ENCODE measurements at regions not wholly inside any gene's neighbourhood (a gene's known extent, or its start where the extent isn't known, plus 50 kb on each side); places are given as distances from the start of the nearest gene placed in this dataset.

- no peak for DNase-seq (ENCODE audit: low read depth, low spot score)
These were observed 139.1 kb upstream of the POU3F2 start for GRCh38 chr6:98695091-98695801.

DNA sequence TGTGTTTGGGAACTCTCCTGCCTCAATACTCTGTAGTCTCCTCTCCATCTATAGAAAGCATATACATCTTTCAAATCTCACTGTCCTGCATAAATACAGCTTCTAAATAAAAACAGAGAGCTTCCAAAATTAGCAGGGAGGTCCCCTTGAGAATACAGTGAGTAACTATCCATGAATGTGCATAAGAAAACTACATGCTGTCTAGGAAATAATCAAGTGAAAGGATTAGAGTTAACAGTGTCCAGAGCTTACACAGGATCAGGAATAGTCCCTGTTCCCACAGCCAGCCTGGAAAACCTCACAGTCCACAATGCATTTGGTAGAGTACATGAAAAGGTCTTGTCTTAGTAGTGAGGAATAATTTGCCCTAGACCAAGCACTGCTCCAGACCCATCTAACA is 123.0 kb upstream of the POU3F2 start:
- DNase-seq (ENCODE audit: low read depth, low spot score): no peak

DNA sequence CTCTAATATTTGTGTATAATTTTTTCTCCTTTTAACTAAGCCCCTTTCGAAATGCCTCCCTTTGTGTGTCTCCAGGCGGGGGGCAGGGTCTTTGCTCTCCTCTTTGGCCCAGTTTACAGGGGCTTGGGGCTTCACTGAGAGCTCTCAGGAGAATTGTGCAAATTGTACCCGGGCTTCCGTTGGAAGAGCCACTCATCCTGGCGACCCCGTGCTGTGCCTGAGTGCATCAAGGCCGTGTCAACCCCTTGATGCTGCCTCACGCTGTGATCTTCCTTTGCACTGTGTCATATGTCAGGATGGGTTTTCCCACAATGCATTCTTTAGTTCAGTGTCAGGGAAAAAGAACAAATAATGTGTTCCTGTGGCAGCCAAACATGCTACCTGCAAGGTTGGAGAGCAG is 118.0 kb upstream of the POU3F2 start:
- no peak for DNase-seq (ENCODE audit: low read depth, low spot score)

DNA sequence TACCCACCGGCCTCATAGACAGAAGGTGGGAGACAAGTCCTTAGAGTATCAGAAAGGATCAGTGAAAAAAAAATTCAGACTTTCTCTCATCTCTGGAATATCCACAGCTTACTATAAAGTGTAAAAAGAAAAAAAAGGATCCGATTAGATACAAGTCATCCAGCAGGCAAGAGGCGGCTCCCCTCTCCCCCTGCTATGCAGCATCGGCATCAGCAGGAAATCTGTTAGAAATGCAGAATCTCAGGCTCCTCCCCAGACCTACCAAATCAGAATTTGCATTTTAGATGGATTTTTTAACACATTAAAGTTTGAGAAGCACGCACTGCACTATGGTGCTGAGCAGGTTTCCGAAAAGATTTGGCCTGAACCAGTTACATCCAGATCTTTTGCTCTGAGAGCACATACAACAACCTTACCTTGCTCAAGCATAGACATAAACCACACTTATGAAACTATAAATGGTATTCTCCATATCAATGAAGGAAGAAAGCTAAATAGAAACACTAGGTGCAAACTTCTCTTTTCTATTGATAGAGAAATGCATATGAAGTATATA is 117.0 kb upstream of the POU3F2 start:
- DNase-seq (ENCODE audit: low read depth, low spot score): no peak

- DNase-seq (ENCODE audit: low read depth, low spot score): no peak
These were observed 116.4 kb upstream of the POU3F2 start for GRCh38 chr6:98717988-98718387.

DNA sequence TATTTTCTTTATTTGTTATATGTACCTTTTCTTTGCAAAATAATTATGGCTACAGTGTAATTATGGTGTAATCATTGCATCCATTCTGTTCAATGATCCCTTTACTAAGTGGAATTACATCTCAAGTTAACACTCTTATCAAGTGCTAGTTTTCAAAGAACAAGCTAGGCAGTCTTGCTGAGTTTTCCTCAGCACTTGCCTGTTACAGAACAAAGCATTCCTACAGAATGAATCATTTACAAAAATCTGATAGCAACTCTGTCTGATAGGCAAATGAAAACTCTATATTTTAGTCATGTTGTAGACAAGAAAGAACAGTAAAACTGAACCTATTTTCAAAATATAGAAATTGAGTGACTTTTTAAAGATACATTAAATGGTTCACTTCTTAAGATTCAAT is 109.8 kb upstream of the POU3F2 start:
- DNase-seq (ENCODE audit: low read depth, low spot score): no peak

DNA sequence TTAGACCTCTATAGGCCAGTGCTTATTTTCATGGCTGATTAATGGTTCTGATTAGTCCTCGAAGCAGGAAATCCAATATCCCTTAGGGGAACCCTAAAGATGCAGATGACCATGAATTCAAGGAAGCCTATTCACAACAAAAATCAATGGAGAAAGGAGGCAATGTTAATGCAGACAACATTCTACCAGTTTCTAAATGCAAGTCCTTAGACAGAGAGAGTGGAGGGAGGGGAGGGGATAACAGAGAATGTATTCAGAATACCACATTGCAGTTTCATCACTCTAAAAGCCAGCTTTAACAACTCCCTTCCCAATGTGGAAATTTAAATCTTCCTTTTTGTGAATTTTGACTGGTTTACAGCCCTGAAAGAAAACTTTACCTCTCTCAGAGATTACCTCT is 87.1 kb upstream of the POU3F2 start:
- DNase-seq (ENCODE audit: low read depth, low spot score): no peak

GRCh38 chr6:98747960-98748359 is 86.4 kb upstream of the POU3F2 start:
- no peak for DNase-seq (ENCODE audit: low read depth, low spot score)

GRCh38 chr6:98759459-98759858 is 74.9 kb upstream of the POU3F2 start:
- DNase-seq (ENCODE audit: low read depth, low spot score): no peak

DNA sequence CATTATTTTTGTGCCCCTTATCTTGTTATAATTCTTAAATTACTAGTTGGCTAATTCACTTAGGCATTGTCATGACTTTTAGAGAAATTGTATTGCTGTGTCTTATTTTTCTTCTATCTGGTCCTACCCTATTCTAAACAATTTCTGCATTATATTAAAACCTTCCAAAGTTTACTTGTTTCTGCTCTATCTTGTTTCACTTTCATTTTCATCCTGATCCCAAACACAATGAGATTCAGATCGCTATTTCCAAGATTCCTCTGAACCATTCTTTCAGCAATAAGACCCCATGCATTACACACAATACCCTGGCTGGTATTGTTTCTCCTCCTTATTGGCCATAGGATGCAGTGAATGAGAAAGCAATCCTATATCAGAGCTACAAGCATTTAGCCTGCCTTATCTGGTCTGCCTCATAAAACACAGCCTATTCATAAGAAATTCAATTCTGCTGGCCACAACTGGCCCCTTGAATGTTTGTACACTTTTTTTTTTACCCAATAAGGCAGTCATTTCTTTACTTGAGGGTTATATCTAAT is 69.9 kb upstream of the POU3F2 start:
- no peak for DNase-seq (ENCODE audit: low read depth, low spot score)

DNA sequence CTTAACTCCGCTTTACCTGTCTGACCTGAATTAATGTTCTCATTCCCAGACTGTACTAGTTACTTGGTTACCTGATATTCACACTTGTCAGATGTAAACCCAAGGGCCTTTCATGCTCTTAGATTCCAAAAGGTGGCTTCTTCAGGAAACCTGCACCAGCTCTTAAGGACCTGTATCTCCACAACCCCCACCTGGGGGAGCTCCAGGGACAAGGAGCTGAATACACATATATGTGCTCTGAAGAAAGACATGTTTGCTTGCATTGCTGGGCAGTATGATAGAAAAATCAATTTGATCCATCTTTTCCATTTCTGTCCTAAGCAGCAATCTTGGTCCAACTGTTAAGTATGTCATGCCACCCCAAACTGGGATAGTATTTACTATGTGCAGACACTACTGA is 64.8 kb upstream of the POU3F2 start:
- DNase-seq (ENCODE audit: low read depth, low spot score): no peak

- no peak for DNase-seq (ENCODE audit: low read depth, low spot score)
These were observed 59.2 kb upstream of the POU3F2 start for GRCh38 chr6:98775205-98775604.

GRCh38 chr6:98777762-98778161 is 56.6 kb upstream of the POU3F2 start:
- DNase-seq (ENCODE audit: low read depth, low spot score): no peak

DNA sequence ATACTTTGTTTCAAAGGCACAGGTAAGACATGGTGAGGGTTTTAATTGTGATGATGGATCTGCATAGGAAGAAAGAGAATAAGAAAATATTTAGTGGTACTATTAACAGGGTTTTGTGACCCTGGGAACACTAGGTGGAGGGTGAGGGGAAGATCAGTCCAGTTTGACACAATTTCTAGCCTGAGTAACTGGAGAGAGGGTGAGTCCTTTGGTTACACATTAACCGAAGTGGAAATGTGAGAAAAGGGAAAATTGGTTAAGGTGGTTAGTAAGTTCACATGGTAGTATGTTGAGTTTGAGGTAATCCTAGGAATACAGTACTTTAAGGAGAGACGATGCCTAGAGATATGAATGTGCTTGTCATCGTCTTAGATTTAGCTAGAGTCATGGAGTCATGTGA is 54.8 kb upstream of the POU3F2 start:
- no peak for DNase-seq (ENCODE audit: low read depth, low spot score)

- no peak for DNase-seq (ENCODE audit: low read depth, low spot score)
These were observed 51.6 kb upstream of the POU3F2 start for GRCh38 chr6:98782772-98783171.

DNA sequence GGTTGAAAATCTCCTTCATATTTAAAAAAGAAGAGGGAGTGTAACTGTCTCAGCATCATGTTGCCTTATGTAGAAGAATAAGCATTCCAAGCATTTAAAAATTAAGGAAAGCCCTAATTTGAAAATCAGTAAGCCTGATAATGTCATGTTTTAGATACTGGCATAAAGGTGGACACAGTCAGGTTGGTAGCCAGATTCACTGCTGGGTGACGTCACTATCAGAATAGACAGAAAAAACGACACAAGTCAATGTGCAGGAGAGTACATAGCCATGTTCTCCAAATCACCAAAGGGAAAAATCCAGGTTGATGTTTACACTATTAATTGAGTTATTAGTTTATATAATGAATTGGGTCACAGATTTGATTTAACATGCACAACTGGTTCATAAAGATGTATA is 50.8 kb upstream of the POU3F2 start:
- DNase-seq (ENCODE audit: low read depth, low spot score): no peak

All from smooth muscle cell of the brain vasculature (primary cell).